HG02759 (cell line): ENCODE measurements at regions not wholly inside any gene's neighbourhood (a gene's known extent, or its start where the extent isn't known, plus 50 kb on each side); places are given as distances from the start of the nearest gene placed in this dataset.

ENCODE experiments used
- ATAC-seq: cut with Tn5 transposase; IDR thresholded peaks from one replicate; pipeline ENCODE4 v1.9.1; 2021; ENCODE audit warnings: mild to moderate bottlenecking, moderate library complexity; ENCODE audit not compliant: unreplicated experiment

DNA sequence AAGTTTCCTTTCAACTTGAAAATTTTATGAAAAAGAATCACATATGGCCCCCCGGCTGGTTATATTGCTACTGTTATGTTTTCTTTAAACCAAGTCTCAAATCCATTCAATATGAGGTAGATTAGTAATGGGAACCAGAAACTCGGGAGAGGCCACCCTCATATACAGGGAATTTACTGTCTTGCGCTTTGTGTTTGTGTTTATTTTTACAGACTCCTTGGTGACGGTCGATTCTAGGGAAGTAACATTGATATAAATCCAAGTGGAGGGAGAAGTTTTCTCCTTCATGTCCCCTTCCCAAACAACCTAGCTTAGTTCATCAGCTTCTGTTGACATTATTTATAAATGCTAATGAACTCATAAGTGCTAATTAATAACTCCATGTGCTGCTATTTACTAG is 163.5 kb upstream of the LMO4 start:
- ATAC-seq: no peak

DNA sequence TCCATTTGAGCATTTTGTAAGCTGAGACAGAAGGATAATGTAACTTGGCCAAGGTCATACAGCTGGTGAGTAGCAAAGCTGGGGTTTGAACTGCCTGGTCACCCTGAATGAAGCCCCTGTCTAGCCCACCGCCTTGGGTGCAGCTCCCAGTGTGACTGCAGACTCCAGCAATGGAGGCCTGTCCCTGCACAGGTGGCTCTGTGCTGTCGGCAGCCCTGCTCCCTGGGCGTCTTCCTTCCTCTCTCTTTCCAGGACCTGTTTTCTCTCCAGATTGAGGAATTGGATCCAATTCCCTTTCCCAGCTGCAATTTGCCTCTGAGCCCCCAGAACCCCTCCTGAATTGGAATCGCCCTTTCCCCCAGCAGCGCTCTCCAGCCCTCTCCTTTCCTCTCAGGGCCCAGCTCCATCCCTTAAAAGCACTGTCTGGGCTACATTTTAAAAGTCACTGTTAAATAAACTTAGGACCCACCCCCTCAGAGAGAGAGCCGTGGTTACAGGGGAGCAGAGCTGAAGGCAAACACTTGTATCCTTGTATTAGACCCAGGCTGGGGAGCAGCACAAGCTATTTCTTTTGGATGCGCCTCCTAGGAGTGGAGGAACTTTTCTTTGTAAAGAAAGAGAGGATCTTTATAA is 161.4 kb upstream of the LMO4 start:
- ATAC-seq: no peak

DNA sequence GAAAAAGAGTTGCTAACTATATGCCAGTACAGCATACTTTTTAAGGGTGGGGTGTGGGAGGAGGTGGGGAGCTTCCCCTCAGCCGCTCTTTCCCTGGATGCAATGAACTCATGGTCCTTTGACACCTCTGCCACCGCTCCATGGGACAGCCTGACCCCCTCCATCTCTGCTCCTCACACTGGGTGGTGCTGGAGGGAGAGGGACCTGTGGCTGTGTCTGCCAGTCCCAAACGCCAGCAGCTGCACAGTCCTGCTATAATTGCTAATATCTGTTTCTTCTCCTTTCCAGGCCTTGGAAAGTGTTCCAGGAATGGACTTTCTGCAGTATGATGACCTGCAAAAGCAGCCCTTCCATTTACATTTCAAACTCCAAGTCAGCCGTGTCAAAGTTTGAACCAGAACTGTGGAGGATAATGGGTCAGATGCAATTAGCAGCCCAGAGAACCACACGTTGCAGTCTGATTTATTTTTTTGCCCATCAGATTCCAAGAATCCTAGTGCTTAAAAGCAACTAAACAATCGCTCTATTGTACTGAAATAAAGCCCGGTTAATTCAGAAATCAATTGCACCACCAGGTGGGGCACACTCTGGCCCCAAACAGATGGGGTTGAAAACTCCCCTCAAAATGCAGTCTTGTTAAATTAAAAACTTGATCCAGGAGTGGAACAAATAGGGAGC is 160.7 kb upstream of the LMO4 start:
- ATAC-seq: no peak

DNA sequence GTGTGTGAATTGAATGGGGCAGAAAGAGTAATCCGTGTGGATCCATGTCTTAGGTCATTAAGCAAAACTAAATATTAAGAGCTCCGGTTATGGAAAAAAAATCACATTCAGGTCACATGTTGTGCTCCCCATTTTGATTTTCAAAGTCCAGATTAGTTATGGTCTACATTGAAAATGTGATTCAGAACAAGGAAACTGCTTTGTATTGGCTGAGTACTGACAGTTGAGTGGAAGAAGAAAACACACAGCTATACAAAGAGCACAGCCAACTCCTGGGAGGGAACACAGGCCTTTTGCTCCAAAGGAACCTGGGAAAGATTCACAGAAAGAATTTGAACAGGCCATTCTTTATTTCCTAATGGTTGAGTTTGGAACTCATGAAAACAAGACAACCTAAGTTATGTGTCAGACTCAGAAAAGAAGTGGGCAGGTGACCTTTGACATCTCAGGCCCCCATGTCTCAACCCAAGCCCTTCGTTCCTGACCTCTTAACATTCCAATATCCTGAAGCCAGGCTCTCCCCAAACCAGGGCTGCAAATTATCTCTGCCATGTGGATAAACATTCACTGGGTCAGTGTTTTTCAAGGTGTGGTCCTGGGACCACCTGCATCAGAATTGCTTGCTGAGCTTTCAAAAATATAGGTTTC is 159.3 kb upstream of the LMO4 start:
- no peak for ATAC-seq

DNA sequence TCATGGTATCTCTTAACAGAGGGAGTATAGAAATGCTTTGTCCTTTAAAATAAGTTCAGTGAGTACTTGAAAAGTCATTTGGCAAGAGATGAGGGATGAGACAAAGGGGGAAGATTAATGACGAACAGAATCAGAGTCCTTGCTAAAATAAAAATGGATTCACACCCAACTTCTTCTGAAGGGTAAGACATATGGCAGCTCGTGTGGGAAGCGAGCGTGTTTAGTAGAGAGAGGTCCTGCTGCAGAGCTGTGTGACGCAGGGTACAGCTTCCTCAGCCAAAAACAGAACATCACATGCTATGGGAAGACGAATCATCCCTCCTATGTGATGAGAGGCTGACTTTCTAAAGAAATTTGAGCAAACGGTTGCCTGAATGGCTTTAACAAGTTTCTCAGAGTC is 158.5 kb upstream of the LMO4 start:
- no peak for ATAC-seq

DNA sequence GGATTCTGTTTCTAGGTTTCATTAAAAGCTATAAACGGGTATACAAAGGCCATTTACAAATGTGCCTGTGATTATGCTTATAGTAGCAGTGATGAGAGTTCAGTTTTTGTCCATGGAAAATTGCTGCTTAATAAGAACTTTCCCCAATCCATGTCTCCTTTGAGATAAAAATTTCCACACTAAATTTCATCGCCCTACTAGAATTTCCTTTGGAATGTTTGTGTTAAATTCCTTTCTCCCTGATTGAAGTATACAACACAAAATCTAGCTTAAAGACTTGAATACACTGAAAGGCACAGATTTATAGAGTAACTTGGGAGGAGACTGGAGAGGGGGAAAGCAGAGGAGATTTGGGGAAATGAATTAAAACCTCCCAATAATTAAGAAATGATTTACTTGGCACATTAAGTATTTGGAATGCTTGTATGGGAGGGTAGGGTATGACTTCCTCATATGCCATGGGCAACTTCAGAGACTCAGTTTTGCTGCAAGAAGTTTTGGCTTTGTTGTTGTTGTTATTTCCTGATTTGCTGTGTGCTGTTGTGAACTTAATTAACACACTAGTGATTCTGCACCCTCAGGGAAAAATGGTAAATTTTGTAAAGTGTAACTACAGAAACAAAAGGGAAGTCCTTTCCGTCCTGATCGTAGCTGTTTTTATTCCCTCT is 157.6 kb upstream of the LMO4 start:
- ATAC-seq: no peak

DNA sequence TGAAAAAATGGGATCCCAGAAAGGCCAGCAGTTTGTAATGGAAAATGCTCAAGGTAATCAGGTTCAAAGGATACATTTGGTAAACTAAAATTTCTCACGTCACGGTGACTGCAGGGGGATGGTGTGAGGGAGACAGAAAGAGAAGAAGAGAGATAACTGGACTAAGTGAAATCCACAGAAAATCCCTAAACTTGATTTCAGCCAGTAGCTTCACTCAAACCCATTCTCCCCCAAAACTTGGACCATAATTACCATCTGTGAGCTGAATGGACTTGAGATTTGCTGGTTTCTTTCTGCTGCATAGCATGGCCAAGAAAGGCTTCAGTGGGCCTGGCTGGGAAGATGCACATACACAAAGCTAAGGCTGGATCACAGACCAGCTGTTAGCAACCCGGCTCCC is 155.4 kb upstream of the LMO4 start:
- no peak for ATAC-seq

DNA sequence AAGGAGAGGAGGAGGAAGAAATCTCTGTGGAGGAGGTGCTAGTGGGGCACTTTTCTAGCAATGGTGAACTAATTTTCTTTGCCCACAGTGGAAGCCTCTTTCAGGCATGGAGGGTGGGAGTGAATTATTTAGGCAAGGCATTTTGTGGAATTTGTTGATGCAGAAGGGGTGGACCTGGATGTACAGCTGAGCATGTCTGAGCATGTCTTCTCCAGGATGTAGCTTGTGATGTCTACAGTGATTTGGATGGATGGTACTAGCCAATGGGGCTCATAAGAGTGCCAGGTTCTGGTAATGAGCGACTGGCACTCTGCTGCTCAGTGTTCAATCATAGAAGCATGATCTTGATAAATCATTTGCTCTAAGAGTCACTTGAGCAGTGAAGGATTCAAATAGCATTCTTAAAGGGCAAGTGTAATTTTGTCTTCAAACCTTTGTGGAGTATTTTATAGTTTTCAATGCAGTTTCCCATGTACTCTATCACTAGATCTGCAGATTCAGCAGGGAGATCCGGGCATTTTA is 153.9 kb upstream of the LMO4 start:
- ATAC-seq: no peak

DNA sequence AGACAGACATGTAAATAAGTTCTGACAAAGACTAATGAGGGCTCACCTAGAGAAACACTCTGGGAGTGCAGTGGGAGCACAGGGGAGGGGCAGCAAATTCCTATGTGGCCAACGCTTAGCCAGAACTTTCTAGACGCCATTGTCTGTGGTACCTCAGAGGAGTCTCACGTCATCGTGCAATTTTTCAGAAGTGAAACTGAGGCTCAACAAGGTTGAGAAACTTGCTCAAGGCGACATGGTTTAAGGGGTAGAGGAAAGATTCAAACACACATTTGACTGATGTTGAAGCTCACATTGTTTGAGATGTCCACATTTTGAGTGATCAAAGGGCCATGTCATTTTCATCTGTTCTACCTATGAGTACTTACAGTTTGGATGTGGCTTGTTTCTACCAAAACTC is 152.6 kb upstream of the LMO4 start:
- no peak for ATAC-seq

DNA sequence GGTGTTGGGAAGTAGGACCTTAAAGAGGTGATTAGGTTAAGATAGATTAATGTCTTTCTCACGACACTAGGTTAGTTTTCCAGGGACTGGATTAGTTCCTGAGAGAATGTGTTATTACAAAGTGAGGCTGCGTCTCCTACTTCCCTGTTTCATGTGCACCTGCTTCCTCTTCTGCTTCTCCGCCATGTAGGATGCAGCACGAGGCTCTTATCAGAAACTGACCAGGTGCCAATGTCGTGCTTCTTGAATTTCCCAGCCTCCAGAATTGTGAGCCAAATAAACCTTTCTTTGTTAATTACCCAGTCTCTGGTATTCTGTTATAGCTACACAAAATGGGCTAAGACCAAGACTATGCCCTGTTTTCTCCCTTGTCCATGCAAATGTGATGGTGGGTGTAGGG is 152.2 kb upstream of the LMO4 start:
- no peak for ATAC-seq

DNA sequence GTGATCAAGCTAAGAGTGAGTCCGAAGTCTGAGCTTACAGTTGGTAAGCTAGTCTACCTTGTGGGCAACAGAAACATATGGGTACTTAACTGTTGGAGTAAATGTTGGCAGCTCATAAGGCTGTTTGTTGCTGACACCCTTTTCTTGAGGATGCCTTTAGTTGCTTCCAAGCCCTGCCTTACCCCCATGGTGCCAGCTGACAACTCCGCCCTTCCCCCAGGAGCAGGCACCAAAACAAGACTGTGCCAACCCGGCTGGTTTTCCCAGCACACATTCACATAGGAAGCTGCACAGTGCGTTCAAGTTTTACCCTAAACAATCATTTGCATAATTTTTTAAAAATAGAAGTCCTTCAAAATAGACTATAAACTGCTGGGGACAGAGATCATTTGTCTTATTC is 150.2 kb upstream of the LMO4 start:
- no peak for ATAC-seq

DNA sequence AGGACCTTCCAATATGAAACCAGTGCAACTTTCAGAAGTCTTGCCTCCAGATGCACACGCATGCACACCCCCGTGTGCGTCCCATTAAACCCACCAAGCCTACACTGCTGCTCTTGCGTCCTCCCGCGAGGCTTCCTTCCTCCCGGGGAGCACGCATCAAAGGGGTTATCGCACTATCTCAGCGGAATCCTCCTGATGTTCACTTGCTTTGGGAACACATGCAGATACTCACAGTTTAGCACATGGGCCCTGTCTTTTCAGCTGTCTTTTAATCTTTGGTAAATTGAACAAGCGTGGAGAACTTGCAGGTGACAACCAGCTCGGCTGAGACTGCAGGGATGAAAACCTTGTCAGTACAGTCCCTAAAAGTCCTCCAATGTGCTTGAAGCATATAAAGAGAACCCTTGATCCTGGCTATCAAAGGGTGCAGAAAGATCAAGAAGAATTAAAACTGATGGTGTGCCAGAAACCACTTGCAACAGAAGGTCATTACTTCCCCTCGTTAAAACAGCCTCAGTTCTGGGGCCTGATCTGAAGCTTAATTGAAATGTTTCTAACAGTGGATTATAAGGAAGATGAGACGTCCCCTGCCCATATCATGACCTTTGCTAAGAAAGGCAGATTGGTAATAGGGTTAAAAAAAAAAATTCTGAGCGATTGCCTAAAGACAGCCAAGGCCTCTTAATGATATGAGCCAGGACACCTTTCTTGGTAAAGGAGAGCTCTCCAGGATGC is 149.4 kb upstream of the LMO4 start:
- ATAC-seq: no peak

DNA sequence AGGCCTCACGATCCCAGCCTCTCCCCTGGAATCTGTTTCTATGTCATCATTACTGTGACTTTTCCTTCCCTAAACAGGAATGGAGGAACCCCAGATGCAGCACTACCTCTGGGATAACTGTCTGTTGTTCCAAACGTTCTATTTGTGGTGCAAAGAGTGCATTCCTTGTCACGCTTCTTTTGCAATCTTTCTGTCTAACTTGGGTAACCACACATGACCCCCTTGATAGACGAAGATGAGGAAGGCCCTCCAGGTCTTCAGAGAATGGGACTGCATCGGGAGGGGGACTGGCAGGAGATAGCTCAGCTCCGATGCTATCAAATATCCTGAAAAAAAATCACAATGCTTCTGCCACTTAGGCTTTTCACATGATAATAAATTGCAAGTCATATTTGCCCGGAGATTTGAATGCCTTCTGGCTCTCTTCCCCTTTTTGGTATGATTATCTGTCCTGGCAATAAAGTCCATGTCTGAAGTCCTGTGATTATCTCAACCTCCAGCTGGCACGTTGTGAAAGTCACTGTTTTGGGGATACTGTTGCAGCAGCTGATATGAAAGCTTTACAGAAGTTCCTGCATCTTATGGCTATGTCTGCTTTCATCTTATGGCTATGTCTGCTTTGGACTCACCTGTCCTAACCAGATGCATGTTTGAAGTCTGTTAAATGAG is 148.7 kb upstream of the LMO4 start:
- no peak for ATAC-seq

DNA sequence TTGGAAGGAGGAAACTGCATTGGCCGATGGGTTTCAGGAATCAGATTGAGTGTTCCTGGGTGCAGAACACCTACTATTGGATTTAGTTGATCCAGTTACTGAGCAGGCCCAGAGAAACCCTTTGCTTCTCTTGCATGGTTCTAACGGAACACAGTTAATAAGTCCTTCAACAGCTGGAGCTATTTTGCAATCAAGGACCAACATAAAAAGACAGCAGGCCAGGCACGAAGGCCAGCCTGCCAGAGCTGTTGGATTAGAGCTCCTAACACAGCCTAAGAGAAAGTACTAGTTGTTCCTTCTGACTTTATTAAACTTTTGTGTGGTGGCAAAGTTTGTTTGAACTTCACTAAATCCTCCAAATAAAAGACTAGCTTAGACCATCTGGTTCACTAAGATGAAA is 148.0 kb upstream of the LMO4 start:
- ATAC-seq: no peak

DNA sequence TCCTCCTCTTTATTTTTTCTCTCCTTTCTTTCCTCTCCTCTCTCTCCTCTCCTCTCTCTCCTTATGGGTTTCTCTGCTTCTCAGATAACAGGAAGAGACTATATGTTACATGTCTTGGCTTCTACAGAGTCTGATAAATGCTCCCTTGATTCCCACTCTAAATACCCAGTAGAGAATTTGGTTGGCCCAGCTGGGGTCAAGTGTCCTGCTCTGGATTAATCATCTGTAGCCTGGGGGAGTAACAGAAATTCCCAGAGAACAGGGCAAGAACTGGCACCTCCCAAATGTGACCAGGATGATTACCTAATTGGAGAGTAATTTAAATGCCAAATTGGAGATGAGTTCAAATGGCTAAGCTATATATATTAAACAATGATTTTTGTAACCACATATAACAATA is 146.1 kb upstream of the LMO4 start:
- ATAC-seq: no peak

DNA sequence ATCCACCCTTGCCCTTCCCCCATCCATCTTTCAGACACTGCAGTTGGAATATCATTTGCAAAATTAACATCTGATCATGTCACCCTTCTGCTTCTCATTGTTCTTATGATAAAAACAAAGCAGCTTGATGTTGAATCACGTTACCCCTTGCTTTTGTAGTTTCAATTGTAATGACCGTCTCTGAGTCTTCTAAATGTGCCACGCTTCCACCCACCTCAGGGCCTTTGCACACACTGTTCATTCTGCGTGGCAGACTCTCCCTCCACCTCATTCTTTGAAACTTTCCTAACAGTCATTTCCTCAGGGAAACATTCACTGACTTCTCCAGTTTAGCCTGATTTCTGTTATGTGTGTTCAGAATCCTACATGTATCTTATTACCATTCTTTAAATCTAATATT is 143.6 kb upstream of the LMO4 start:
- no peak for ATAC-seq

DNA sequence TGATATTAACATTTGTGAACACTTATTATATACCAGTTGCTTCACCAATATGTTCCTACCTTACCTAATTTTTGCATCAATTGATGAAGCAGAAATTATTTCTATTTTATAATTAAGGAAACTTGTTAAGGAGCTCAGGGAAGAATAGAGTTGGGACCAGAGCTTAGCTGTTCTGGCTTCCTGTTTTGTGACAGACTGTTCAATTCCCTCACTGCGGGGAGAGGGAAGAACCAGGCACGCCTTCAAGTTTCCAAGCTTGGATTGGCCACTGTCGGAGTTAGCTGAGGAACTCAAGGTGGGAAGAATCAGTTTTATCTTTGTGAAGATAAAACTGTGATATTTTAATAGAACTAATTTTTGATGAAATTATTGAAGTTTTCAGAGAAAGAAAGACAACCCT is 142.3 kb upstream of the LMO4 start:
- no peak for ATAC-seq

DNA sequence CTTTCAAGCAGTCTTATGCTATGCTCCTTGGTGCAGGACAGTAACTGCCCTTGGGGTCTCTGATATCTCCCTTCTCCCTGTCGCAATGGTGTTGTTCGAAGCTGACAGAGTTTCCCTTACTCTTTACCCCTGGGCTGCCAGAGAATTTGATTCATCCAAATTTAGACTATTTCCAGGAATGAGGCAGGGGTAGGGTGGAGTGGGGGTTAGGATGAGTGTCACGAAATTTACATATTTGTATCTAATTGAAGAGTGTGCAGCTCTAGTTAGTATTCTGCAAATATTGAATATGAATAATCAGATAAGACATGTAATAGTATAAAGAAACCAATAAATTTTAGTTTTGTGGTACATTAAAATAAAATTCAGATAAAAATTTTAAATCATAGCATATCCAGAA is 140.0 kb upstream of the LMO4 start:
- ATAC-seq: no peak

DNA sequence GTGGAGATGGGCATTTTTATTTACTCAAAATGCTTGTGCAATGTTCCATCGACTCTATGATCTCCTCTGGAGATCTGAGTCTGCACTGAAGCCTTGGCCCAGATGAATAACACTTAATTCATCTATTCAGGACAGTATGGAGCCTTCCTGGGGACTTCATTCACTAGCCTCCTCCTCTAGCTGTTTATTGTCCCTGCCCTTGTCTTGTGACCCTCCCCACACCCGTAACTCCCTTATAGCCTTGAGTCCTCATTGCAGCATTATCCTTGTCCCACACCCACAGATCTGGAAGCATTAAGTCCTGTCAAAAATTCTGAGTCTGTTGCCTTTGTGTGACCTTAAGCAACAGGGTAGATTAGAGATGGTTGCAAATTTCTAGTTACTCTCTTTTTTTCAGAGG is 138.3 kb upstream of the LMO4 start:
- ATAC-seq: no peak

DNA sequence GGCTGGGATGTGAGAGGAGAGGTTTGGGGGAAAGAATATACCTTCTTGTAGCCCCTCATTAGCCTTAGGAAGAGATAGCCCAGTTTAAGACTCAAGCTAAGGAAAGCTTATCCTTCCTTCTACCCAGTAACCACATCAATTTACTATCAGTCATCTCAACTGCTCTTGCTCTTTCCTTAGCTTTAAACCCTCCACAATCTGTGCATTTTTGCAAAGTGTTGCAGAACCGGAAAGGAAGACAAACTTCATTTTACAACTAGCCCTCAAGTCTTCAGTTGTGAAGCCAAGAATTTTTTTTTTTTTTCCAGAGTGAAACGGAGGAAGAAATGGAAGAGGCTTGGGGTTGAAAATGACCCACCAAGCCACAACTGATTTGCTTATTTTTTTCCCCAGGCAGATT is 137.0 kb upstream of the LMO4 start:
- ATAC-seq: no peak
